ENCODE measurements at regions not wholly inside any gene's neighbourhood (a gene's known extent, or its start where the extent isn't known, plus 50 kb on each side); places are given as distances from the start of the nearest gene placed in this dataset.
"Not testable (repeated sequence)": the region's sequence is repeated elsewhere in the genome, so short reads cannot be mapped to it uniquely, and the experiment has no call there.

DNA sequence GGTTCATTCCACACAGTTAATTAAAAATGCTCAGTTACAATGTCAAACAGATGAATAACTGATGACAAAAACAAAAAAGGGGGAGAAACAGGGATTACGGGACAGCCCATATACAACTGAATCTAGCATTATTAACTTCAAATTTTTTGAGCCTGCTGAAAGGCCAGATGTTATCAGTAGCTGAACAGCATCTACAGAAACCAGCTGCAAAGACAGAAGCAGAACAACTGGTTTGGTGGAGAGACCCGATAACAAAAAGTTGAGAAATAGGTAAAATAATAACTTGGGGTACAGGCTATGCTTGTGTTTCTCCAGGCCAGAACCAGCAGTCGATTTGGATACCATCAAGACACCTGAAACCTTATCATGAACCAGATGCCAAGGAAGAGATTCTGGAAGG, 109.8 kb downstream of the SEPTIN7 start:
- H2AK9ac ChIP-seq (replicated peaks; ENCODE audit: low read depth, low read length, poor library complexity); H2BK120ac ChIP-seq (ENCODE audit: low read depth, low read length); H3K18ac ChIP-seq (ENCODE audit: low read depth, low read length); H2AK5ac ChIP-seq (ENCODE audit: low read depth, low read length); H3K14ac ChIP-seq (replicated peaks; ENCODE audit: low read depth, low read length); H3K27ac ChIP-seq (ENCODE audit: insufficient read depth, low read length); H3K9ac ChIP-seq (ENCODE audit: low read depth, low read length); intact Hi-C loops (cut with micrococcal nuclease); BruUV-seq (replicated peaks); H3K23ac ChIP-seq (ENCODE audit: low read depth, low read length); H2BK15ac ChIP-seq (ENCODE audit: low read depth, low read length); DNase-seq; H4K20me1 ChIP-seq (ENCODE audit: insufficient read depth, low read length); dilution Hi-C loops (cut with HindIII; ENCODE audit: low sequenced_read_pairs, unreplicated experiment); H3K27me3 ChIP-seq (ENCODE audit: control insufficient read depth, insufficient read depth, low read length); H4K5ac ChIP-seq (ENCODE audit: low read depth, low read length); H3K9me1 ChIP-seq (ENCODE audit: insufficient read depth, low read length); H4K8ac ChIP-seq (ENCODE audit: low read depth in 2 of 2, low read length in 2 of 2); H2BK20ac ChIP-seq (ENCODE audit: low read depth, low read length); ATAC-seq (ENCODE audit: low read depth); H3K56ac ChIP-seq (ENCODE audit: extremely low read depth, insufficient read depth, low read length); H3K79me1 ChIP-seq (ENCODE audit: low read depth in 1 of 2, low read length in 2 of 2); H3K4me3 ChIP-seq (ENCODE audit: insufficient read depth, low read depth, low read length); H3K36me3 ChIP-seq (ENCODE audit: control insufficient read depth, insufficient read depth, low read length); CTCF ChIA-PET; H2AFZ ChIP-seq (replicated peaks; ENCODE audit: low read length, poor library complexity); H4K91ac ChIP-seq (ENCODE audit: insufficient read depth, low read depth, low read length); POLR2A ChIA-PET (ENCODE audit: unreplicated experiment); H3K9me3 ChIP-seq (ENCODE audit: control insufficient read depth, insufficient read depth, low read length); in situ Hi-C loops (cut with MboI; ENCODE audit: low sequenced_read_pairs); H2BK5ac ChIP-seq (ENCODE audit: low read depth, low read length, poor library complexity, severe bottlenecking); H3K4me1 ChIP-seq (ENCODE audit: control insufficient read depth, insufficient read depth, low read length); H3K4me2 ChIP-seq (ENCODE audit: low read depth, low read length); H3K4ac ChIP-seq (ENCODE audit: low read depth, low read length): not testable (repeated sequence)
- WGBS, 2 experiments (ENCODE audit: extremely low coverage in 2 of 2, insufficient read length in 1 of 2) = no CpG with 5 or more reads among the region's 3 CpGs

DNA sequence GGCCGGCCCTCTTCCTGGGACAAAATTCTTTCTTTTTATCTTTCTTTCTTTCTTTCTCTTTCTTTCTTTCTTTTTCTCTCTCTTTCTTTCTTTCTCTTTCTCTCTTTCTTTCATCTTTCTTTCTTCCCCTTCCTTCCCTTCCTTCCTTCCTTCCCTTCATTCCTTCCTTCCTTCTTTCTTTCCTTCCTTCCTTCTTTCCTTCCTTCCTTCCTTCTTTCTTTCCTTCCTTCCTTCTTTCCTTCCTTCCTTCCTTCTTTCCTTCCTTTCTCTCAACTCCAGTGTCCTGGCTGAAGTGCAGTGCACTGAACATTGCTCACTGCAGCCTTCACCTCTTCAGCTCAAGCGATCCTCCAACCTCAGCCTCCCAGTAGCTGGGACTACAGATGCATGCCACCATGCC, 112.5 kb downstream of the SEPTIN7 start:
- intact Hi-C loops (cut with micrococcal nuclease); H3K18ac ChIP-seq (ENCODE audit: low read depth, low read length); H2AFZ ChIP-seq (replicated peaks; ENCODE audit: low read length, poor library complexity); H3K4me2 ChIP-seq (ENCODE audit: low read depth, low read length); H2AK5ac ChIP-seq (ENCODE audit: low read depth, low read length); H2BK5ac ChIP-seq (ENCODE audit: low read depth, low read length, poor library complexity, severe bottlenecking); DNase-seq; H4K91ac ChIP-seq (ENCODE audit: insufficient read depth, low read depth, low read length); BruUV-seq (replicated peaks); H3K14ac ChIP-seq (replicated peaks; ENCODE audit: low read depth, low read length); H2BK15ac ChIP-seq (ENCODE audit: low read depth, low read length); H4K20me1 ChIP-seq (ENCODE audit: insufficient read depth, low read length); in situ Hi-C loops (cut with MboI; ENCODE audit: low sequenced_read_pairs); H3K36me3 ChIP-seq (ENCODE audit: control insufficient read depth, insufficient read depth, low read length); H3K9me3 ChIP-seq (ENCODE audit: control insufficient read depth, insufficient read depth, low read length); H4K5ac ChIP-seq (ENCODE audit: low read depth, low read length); ATAC-seq (ENCODE audit: low read depth); H3K79me1 ChIP-seq (ENCODE audit: low read depth in 1 of 2, low read length in 2 of 2); H2BK20ac ChIP-seq (ENCODE audit: low read depth, low read length); H3K56ac ChIP-seq (ENCODE audit: extremely low read depth, insufficient read depth, low read length); H3K4me1 ChIP-seq (ENCODE audit: control insufficient read depth, insufficient read depth, low read length); H3K9ac ChIP-seq (ENCODE audit: low read depth, low read length); H3K9me1 ChIP-seq (ENCODE audit: insufficient read depth, low read length); H3K4ac ChIP-seq (ENCODE audit: low read depth, low read length); H3K23ac ChIP-seq (ENCODE audit: low read depth, low read length); H3K4me3 ChIP-seq (ENCODE audit: insufficient read depth, low read depth, low read length); POLR2A ChIA-PET (ENCODE audit: unreplicated experiment); H2AK9ac ChIP-seq (replicated peaks; ENCODE audit: low read depth, low read length, poor library complexity); CTCF ChIA-PET; H2BK120ac ChIP-seq (ENCODE audit: low read depth, low read length); H4K8ac ChIP-seq (ENCODE audit: low read depth in 2 of 2, low read length in 2 of 2); dilution Hi-C loops (cut with HindIII; ENCODE audit: low sequenced_read_pairs, unreplicated experiment); H3K27ac ChIP-seq (ENCODE audit: insufficient read depth, low read length); H3K27me3 ChIP-seq (ENCODE audit: control insufficient read depth, insufficient read depth, low read length): not testable (repeated sequence)
- WGBS, 2 experiments (ENCODE audit: extremely low coverage in 2 of 2, insufficient read length in 1 of 2) = 83% methylated on average over 1 of the region's 2 CpGs; no CpG with 5 or more reads in 1 of the 2 experiments
